GM19043 (cell line): ENCODE measurements at regions not wholly inside any gene's neighbourhood (a gene's known extent, or its start where the extent isn't known, plus 50 kb on each side); places are given as distances from the start of the nearest gene placed in this dataset.
A peak's percentile ranks its signal among the peaks of the same experiment; 100 is the strongest.

Source experiments
- ATAC-seq: cut with Tn5 transposase; IDR thresholded peaks from one replicate; pipeline ENCODE4 v1.9.1; 2021; ENCODE audit warnings: low read depth; ENCODE audit not compliant: unreplicated experiment

GRCh38 chr13:103291226-103291625 lies 225.0 kb upstream of the SLC10A2 start:
- no peak for ATAC-seq

- no peak for ATAC-seq
Measured at GRCh38 chr13:103289681-103290080, 223.5 kb upstream of the SLC10A2 start.

DNA sequence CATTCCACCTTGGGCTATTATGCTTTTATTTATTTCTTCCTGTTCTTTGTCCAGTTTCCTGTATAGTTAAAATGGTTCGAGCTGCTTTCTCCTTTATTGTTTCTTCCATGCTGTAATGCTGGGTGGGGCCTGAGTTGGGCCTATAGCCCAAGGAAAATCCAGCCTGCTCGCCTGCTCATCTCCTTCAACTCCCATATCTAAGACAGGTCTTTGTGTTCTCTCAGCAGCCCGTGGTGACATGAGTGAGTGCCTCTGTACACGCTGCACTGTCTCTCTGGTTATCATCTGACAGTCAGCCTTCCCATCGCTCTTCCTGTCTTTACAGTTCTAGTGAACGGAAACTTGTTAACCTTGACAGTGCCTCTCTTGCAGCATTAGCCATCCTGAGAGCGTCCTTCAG lies 221.9 kb upstream of the SLC10A2 start:
- no peak for ATAC-seq

- no peak for ATAC-seq
Measured at GRCh38 chr13:103287659-103288058, 221.4 kb upstream of the SLC10A2 start.

DNA sequence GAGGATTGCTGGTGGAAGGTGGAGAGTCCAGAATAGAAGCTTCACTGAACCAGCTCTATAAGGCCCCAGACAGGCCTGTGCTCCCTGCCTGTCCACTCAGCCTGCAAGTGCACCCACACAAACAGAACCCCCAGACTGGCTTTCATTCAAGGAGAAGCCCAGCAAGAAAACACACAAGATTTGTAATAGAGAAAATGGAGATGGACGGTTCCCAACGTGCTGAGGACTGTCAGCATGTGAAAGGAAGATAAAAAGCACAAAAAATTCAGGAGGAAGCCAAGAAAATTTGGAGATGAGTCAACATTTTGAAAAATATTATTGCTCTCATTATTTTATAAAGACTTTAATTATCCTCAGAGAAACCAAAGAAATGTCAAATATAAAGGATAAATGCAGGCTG lies 218.2 kb upstream of the SLC10A2 start:
- ATAC-seq: no peak

DNA sequence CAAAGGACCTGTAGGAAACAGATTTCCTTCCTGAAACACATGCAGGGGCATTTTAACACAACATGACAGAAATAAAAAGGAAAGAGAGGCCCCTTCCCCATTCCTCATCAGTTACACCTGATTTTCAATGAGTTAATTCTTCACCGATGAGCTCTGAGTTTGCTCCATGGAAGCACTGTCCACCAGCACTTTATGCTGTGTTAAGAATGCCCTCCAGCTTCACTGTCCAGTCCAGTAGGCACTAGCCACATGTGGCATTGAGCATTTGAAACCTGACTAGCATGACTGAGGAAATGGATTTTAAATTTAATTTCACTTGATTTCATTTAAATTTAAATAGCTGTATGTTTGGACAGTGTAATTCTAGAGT lies 217.2 kb upstream of the SLC10A2 start:
- ATAC-seq: no peak

DNA sequence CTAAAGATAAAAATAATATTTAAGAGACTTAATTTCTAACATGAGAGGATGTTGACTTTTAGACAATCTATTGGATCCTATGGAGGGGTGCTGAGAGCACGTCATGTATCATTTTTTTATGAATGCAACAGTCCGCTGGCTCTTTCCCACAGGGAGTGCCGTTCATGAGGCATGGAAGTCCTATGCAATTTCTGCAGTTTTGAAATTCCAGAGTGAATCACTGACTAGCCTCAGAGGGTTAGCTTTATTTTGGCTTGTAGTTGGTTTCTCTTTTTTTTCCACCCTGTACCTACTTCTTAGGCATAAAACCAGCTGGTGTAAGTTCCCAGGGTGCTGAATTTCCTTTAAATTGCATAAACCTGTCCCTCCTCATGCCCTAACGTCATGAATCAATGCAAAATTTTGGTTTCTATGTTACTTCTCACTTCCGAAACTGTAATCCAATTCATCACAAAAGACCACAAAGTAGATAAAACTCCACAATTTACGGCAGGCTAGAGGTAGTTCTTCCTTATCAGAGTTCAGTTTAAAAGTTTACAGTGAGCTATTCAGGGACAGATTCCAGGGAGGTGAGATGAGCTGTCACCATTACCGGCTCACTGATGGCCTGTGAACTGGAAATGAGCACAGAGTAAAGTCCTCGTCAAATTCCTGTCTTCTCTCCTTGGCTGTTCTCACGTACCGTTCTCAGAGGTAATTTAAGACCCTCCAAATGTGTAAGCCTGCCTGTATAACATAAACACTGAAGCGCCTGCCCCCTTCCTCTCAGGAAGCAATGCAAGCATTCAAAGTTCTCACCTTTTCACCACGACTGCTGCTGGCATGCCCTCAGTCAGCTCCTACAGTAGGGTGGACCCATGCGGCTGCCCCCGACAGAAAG lies 216.6 kb upstream of the SLC10A2 start:
- ATAC-seq: no peak

DNA sequence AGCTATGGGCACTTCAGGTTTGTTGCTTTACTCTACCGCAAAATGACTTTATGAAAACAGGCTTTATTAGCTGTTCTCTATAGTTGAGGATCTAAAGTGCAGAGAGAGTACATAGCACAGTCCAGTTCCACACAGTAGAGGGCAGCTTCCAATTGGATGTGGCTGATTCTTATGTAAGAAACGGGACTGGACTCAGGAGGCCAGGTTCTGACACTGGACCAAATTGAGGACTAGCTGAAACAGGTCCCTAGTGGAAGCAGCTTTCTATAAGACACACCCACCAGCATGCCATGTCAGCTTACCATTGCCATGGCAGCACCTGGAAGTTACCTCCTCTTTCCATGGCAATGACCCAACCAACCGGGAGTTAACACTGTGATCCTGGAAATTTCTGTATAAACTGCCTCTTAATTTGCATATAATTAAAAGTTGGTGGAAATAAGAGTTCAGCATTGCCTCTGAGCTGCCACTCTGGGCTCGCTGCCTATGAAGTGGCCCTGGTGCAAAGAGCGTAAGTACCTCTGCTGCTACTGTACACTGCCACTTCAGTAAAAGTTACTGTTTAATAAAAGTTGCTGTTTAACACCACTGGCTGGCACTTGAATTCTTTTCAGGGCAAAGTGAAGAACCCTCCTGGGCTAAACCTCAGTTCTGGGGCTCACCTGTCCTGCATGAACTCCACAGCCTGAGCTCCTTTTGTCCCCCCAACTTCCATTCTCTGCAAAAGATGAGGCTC lies 211.9 kb upstream of the SLC10A2 start:
- no peak for ATAC-seq

DNA sequence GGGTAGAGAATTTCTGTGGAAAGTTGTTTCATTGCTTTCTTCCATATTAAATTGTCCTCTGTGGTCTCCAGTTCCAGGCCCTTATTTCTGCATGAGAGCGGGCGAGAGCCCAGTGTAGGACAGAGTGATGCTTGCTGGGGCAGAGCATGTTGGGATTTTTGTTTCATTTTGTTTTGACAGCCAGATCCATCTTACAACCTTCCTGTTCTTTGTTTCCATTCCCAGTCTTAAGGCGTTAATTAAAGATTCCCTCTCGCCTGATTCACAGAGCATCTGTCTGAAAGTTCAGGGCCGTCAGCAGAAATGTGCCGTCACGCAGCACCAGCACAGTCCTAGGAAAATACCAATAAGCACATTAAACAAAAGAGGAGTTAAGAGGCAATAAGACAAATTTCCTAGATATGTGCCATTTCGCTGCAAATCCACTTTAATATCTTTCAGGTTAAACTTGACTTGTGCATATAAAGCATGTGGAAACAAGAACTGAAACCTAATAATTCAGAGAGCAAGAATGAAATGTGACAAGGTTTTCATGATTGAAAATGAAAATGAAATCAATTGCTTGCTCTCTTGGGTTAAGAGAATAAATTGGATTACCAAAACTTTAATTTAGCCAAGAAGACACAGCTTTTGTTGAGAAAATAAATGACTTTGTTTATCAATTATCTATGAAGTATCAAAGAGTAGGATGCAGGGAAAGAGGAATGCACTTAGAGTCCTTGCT lies 210.7 kb upstream of the SLC10A2 start:
- ATAC-seq: peak; percentile 90

DNA sequence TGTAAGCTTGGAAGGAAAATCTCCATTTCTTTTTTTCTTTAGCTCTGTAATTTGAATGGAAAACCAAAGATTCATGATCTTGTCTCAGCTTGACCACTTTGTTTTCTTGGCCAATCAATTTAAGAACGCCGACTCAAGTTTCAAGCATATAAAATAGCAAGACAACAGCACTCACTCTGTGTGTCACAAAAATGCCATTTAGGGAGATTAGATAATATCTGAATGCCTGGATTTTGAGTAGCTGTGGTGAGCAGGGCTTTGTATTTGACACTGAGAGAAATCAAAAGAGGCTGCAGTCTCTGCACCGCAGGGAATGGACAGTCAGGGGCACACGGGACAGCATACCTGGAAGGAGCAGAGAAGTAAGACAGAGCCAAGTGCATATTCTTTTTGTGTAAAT lies 209.5 kb upstream of the SLC10A2 start:
- no peak for ATAC-seq

DNA sequence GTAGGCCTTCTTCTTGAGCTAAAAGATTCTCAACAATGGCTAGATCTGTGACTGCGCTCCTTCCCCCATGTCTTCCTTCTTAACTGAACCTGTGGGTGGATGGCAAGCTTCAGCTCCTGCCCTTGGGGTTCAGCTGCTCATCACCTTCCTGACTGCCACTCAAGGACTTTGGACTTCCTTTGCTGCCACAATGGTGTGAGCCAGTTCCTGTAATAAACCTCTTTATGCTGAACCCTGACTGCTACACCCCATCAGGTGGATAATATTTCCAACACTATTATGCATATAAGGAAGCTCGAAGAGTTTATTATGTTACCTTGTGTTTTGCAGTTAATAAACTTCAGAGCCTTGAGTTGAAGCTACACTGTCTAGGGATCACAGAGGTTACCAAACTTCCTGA lies 208.9 kb upstream of the SLC10A2 start:
- no peak for ATAC-seq

- ATAC-seq: no peak
Measured at GRCh38 chr13:103273825-103274224, 207.6 kb upstream of the SLC10A2 start.

DNA sequence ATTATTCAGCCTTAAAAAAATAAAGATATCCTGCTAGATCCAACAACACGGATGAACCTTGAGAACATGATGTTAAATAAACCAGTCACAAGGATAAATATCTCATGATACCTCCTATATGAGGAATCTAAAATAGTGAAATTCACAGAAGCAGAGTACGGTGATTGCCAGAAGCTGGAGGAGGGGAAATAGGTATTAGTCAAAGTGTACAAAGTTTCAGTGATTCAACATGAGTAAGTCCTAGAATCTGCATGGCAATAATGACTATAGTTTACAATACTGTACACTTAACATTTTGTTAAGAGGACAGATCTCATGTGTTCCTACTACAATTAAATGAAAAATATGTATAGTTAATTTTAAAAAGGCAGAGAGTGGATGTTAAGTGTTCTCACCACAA lies 206.6 kb upstream of the SLC10A2 start:
- no peak for ATAC-seq

DNA sequence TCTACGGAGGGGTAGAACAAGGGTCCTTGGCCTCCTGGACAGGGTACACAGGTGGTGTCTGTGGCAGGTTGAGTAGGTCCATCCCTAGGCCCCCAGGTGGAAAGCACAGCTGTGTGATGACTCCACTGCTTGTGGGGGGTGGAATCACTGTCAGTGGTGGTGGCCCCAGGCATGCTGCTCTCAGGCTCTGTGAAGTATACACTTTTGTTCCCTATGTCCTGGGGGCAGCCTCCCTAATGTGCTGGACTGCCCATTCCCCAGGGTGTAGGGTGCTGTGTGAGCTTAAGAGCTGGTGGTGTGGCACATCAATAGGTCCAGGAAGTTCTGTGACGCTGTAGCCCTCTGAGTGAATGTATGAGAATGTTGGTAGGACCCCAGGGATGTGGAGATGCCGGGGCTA lies 197.2 kb upstream of the SLC10A2 start:
- ATAC-seq: no peak

DNA sequence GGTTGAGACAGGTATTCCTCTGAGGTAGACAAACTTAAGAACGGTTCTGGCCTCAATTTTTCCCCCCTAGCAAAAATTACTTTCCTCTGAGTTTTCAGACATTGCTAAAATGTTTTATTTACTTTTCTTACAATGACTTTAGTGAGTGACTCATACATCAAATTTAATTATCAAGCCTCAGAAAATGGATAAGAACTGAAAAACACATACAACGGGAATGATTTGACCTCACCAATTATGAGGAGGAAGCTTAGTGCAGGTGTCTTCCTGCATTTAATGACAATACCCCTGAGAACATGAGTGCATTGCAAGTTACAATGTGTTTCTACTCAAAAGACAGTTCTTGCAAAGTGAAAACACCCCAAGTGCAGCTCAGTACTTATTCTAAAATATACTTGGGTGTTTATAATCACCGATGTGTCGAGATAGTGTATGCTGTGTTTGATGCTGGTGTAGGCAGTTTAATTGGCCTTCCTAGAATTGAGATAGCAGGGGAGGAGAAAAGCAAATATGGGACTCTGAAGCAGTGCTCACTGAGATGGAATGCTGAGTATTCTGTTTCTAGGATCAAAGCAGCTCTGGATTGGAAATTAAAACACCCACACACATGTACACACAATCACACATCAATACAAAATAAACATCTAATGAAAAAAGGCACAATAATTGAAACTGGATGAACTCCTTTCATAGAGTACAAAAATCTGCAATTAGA lies 189.5 kb upstream of the SLC10A2 start:
- no peak for ATAC-seq

- ATAC-seq: no peak
Measured at GRCh38 chr13:103250071-103250470, 183.9 kb upstream of the SLC10A2 start.

DNA sequence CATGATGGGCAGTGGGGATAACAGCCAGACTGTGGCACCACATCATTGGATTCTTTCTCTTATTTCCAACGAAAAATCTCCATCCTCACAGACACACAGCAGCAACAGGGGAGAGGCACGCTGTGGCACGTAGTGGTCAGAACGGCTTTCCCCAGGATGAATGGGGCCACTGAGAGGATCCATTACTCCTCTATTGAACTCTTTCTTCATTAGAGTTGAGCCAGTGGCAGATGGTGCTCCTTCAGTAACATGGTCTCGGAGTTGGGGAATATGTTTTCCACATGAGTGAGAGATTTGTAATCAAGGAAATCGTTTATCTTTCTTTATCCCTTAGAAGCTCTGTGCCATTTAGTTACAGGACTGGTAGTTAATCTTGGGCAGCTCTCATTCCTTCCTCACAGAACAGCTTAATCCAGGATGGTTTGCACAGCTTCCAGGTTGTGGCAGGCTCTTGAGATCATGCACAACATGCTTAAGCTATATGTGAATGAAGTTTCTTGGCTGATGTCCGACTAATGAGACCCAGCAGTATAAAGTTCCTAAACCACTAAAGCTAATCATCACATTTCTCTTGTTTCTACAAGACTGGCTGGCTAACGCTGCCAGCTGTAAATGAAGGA lies 180.5 kb upstream of the SLC10A2 start:
- no peak for ATAC-seq

DNA sequence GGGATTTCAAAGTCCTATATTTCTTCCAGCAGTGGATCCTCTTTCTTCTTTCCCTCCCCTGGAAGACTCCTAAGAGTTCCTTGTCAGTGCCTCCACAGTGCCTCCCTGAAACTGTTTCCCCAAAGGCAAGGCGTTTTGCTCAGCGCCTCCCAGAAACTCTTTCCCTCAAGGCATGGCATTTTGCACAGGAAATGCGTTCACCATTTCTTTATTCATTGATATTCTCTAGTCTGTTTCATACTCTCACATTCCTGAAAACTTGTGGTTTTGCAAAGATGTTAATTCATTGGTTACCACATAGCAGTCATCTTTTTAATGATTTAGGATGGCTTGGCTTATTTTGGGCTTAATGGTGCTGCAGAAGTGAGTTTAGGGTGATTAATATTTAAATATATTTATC lies 177.3 kb upstream of the SLC10A2 start:
- ATAC-seq: no peak

- ATAC-seq: no peak
Measured at GRCh38 chr13:103238441-103238840, 172.2 kb upstream of the SLC10A2 start.

- ATAC-seq: no peak
Measured at GRCh38 chr13:103236213-103236612, 170.0 kb upstream of the SLC10A2 start.
